T-helper 22 cell (primary cell): ENCODE measurements at regions not wholly inside any gene's neighbourhood (a gene's known extent, or its start where the extent isn't known, plus 50 kb on each side); places are given as distances from the start of the nearest gene placed in this dataset.
A peak's percentile ranks its signal among the peaks of the same experiment; 100 is the strongest.

ENCODE experiments used
- DNase-seq: peaks from one replicate; pipeline ENCODE4 v3.0.0-alpha.2; 2020; ENCODE audit warnings: low read depth

DNA sequence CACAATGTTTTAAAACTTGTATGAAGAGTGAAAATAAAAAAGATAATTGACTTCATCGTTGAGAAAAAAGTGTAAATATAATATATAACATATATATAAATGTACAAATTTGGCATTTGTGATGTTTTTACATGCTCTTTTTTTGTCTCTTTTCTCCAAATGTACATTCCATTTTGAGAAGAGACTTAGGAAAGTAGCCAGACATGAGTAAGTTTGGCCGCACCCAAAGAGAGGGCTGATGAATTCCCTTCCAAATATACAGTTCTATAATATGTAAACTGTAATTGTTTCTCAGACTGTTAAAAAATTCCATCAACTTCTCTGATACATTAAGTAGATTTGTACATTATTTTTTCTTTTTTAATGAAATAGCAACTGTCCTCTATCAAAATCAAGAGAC is 193.2 kb upstream of the MAP3K1 start:
- DNase-seq: no peak

GRCh38 chr5:56620903-56621677 is 194.3 kb upstream of the MAP3K1 start:
- DNase-seq: no peak

- no peak for DNase-seq
Measured at GRCh38 chr5:56617998-56618397, 197.4 kb upstream of the MAP3K1 start.

DNA sequence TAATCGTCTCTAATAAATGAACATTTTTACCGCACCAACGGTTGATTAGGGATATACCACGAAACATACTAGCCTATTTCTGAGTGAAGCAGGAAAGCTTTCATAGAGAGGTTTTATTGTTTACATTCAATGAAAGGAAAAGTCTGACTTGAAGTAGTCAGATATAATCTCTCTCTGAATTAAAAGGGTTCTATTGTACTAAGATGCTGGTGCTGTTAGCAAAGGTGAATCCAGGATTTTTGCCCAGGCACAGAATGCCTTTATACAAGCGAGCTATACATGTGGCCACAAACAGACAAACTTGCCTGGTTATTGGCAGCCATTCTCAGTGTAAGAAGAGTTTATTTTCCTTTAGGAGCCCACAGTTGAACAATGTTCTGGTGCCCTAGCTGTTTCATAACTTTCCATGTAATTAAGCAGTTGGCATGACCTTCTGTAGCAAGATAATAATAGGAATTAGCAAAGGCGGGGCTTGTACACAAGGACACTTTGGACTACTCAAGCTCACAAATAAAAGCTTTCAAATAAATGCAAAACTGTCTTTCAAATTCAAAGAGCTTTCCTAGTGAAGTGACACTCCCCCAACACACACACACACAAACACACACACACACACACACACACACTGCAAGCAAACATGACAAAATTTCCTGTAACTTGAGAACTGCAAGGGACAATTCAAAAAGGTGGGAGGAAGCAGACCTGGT is 198.7 kb upstream of the MAP3K1 start:
- no peak for DNase-seq

GRCh38 chr5:56615361-56616153 is 199.8 kb upstream of the MAP3K1 start:
- DNase-seq: no peak

GRCh38 chr5:56612759-56613158 is 202.6 kb upstream of the MAP3K1 start:
- no peak for DNase-seq

- no peak for DNase-seq
Measured at GRCh38 chr5:56612353-56612752, 203.0 kb upstream of the MAP3K1 start.

GRCh38 chr5:56610093-56610698 is 205.2 kb upstream of the MAP3K1 start:
- DNase-seq: no peak

- DNase-seq: no peak
Measured at GRCh38 chr5:56608217-56608925, 207.0 kb upstream of the MAP3K1 start.

- DNase-seq: no peak
Measured at GRCh38 chr5:56607551-56607950, 207.8 kb upstream of the MAP3K1 start.

DNA sequence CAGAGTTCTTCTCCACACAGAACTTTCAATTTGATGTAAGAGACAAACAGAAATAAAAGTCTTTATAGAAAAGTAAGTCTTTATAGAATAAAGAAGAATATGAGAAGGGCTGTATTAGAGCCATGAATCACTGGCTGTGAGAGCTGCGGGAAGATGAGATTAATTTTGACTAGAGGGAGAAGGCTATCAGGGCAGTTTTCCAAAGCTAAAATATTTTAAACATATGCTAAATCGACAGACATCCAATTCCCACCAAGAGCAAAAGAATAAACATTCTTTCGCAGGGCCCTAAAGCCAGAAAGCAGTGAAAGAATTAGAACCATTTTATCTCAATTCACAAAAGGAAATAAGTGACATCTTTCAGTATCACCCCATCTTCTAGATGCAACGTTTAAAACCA is 208.3 kb upstream of the MAP3K1 start:
- DNase-seq: no peak

DNA sequence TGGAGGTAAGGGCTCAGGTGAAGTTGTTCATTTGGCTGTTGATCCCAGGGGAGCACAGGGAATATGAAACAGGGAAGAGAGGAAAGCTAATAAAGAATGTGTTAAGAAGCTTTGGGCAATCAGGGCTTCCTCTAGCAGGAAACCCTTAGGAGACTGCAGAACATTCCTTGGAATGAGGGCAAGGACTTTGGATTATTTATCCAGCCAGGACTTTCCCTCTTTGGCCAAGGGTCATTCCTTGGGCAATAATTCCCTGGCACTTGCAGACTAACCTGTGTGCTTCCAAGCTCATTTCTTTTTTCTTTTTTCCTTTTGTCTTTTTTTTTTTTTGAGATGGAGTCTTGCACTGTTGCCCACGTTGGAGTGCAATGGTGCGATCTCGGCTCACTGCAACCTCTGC is 209.2 kb upstream of the MAP3K1 start:
- DNase-seq: no peak

- DNase-seq: no peak
Measured at GRCh38 chr5:56605231-56605630, 210.1 kb upstream of the MAP3K1 start.

- no peak for DNase-seq
Measured at GRCh38 chr5:56601641-56602071, 213.7 kb upstream of the MAP3K1 start.

DNA sequence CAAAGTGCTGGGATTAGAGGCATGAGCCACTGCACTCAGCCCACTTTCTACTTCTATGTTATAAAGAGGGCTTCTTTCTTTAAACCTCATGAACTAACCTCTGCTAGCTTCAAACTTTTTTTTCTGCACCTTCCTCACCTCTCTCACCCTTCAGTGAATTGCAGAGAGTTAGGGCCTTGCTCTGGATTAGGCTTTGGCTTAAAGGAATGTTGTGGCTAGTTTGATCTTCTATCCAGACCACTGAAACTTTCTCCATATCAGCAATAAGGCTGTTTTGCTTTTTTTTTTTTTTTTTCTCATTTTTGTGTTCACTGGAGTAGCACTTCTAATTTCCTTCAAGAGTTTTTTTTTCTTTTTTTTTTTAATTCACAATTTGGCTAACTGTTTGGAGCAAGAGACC is 216.4 kb upstream of the MAP3K1 start:
- DNase-seq: no peak

GRCh38 chr5:56596155-56596554 is 219.2 kb upstream of the MAP3K1 start:
- DNase-seq: no peak

DNA sequence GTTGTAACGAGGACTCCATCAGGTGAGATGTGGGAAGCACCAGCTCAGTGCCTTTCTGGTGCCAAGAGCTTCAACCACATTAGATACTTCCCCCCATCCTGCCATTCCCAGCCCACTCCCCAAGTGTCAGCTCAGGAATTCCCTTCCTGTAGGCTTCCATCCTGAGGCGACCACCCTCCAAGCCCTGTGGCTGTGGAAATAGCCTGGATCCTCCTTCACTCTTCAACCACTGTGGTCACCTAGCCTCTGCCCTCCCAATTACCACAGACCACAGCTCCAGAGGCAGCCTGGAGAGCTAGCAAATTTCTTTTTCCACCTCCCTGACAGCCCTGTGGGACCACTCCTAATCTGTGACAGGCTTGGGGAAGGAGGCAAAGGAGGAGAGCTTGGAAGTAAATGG is 219.8 kb upstream of the MAP3K1 start:
- DNase-seq: no peak

- no peak for DNase-seq
Measured at GRCh38 chr5:56594792-56595191, 220.6 kb upstream of the MAP3K1 start.

- no peak for DNase-seq
Measured at GRCh38 chr5:56591081-56591480, 224.3 kb upstream of the MAP3K1 start.

GRCh38 chr5:56589481-56589860 is 225.9 kb upstream of the MAP3K1 start:
- no peak for DNase-seq

GRCh38 chr5:56588636-56589480 is 226.5 kb upstream of the MAP3K1 start:
- peak; percentile 48 for DNase-seq
